Activated CD4-positive, alpha-beta memory T cell treated with anti-CD3 and anti-CD28 coated beads for 36 hours (primary cell): ENCODE measurements at regions not wholly inside any gene's neighbourhood (a gene's known extent, or its start where the extent isn't known, plus 50 kb on each side); places are given as distances from the start of the nearest gene placed in this dataset.

Experiments
- CTCF ChIA-PET: fragments of 350-600 bp; sonication (Branson Sonifier 250); formaldehyde crosslinking; loops from one replicate; lab custom pipeline; 2021; ENCODE audit warnings: antibody characterized with exemption, inconsistent platforms; lab: Charles Lee
- POLR2A ChIA-PET: fragments of 350-600 bp; sonication (Branson Sonifier 250); formaldehyde crosslinking; loops from one replicate; lab custom pipeline; 2021; ENCODE audit warnings: antibody characterized with exemption; lab: Charles Lee
- DNase-seq: peaks from one replicate; pipeline ENCODE4 v3.0.0-alpha.2; 2020
- H3K27ac Mint-ChIP-seq: one replicate; pipeline ENCODE4 v1.8.0; 2021; ENCODE audit warnings: mixed read lengths
- H3K27me3 Mint-ChIP-seq: one replicate; pipeline ENCODE4 v1.8.0; 2021; ENCODE audit warnings: mixed read lengths
- H3K36me3 Mint-ChIP-seq: one replicate; pipeline ENCODE4 v1.8.0; 2021; ENCODE audit warnings: mixed read lengths
- H3K4me1 Mint-ChIP-seq: one replicate; pipeline ENCODE4 v1.8.0; 2021; ENCODE audit warnings: low read depth, mixed read lengths
- H3K4me3 Mint-ChIP-seq: one replicate; pipeline ENCODE4 v1.8.0; 2021; ENCODE audit warnings: mild to moderate bottlenecking, mixed read lengths
- H3K9me3 Mint-ChIP-seq: one replicate; pipeline ENCODE4 v1.8.0; 2021; ENCODE audit warnings: mixed read lengths
- intact Hi-C: fragments of 100-400 bp; cut with micrococcal nuclease; formaldehyde crosslinking; loops from one replicate; pipeline ENCODE4 v1.15.1; 2023

- Mint-ChIP-seq H3K36me3 (no peaks in the 10 kb centered on the region), H3K27me3 (peaks cover 2% of the 10 kb centered on the region), H3K9me3 (peaks cover 2% of the 10 kb centered on the region), H3K4me1 (no peaks in the 10 kb centered on the region), H3K4me3 (no peak overlapping the region), H3K27ac (no peak overlapping the region)
- DNase-seq = peak; percentile 10
- intact Hi-C loops = no loop called here
- CTCF ChIA-PET = no interaction called here
- POLR2A ChIA-PET = no interaction called here
Observed at GRCh38 chr3:19029837-19030521, 118.3 kb upstream of the KCNH8 start.

GRCh38 chr3:19025441-19025840 lies 122.9 kb upstream of the KCNH8 start:
- CTCF ChIA-PET = no interaction called here
- Mint-ChIP-seq H3K4me1 (no peaks in the 10 kb centered on the region), H3K9me3 (no peaks in the 10 kb centered on the region), H3K4me3 (no peak overlapping the region), H3K27ac (no peak overlapping the region), H3K36me3 (no peaks in the 10 kb centered on the region), H3K27me3 (peaks cover 6% of the 10 kb centered on the region)
- POLR2A ChIA-PET = no interaction called here
- DNase-seq = no peak
- intact Hi-C loops = no loop called here

- Mint-ChIP-seq H3K27me3 (peaks cover 4% of the 10 kb centered on the region), H3K9me3 (no peaks in the 10 kb centered on the region), H3K36me3 (no peaks in the 10 kb centered on the region), H3K27ac (no peak overlapping the region), H3K4me3 (no peak overlapping the region), H3K4me1 (no peaks in the 10 kb centered on the region)
- no peak for DNase-seq
- POLR2A ChIA-PET = no interaction called here
- intact Hi-C loops = no loop called here
- CTCF ChIA-PET = no interaction called here
Observed at GRCh38 chr3:19022546-19022945, 125.8 kb upstream of the KCNH8 start.

- Mint-ChIP-seq H3K27me3 (no peaks in the 10 kb centered on the region), H3K36me3 (no peaks in the 10 kb centered on the region), H3K27ac (no peak overlapping the region), H3K4me1 (no peaks in the 10 kb centered on the region), H3K9me3 (no peaks in the 10 kb centered on the region), H3K4me3 (no peak overlapping the region)
- ChIA-PET CTCF (no interaction called here), POLR2A (no interaction called here)
- intact Hi-C loops = no loop called here
- DNase-seq = no peak
Observed at GRCh38 chr3:19016851-19017250, 131.5 kb upstream of the KCNH8 start.

- Mint-ChIP-seq H3K9me3 (no peaks in the 10 kb centered on the region), H3K4me3 (no peak overlapping the region), H3K36me3 (no peaks in the 10 kb centered on the region), H3K27ac (no peak overlapping the region), H3K4me1 (no peaks in the 10 kb centered on the region), H3K27me3 (no peaks in the 10 kb centered on the region)
- CTCF ChIA-PET = no interaction called here
- no peak for DNase-seq
- POLR2A ChIA-PET = no interaction called here
- intact Hi-C loops = no loop called here
Observed at GRCh38 chr3:19013879-19014278, 134.4 kb upstream of the KCNH8 start.

- CTCF ChIA-PET = no interaction called here
- POLR2A ChIA-PET = no interaction called here
- H3K36me3 Mint-ChIP-seq = no peaks in the 10 kb centered on the region
- H3K4me1 Mint-ChIP-seq = no peaks in the 10 kb centered on the region
- H3K27me3 Mint-ChIP-seq = no peaks in the 10 kb centered on the region
- DNase-seq = no peak
- no peak overlapping the region for H3K4me3 Mint-ChIP-seq
- no peak overlapping the region for H3K27ac Mint-ChIP-seq
- intact Hi-C loops = no loop called here
- no peaks in the 10 kb centered on the region for H3K9me3 Mint-ChIP-seq
Observed at GRCh38 chr3:19012846-19013245, 135.5 kb upstream of the KCNH8 start.

- Mint-ChIP-seq H3K4me3 (no peak overlapping the region), H3K36me3 (no peaks in the 10 kb centered on the region), H3K4me1 (no peaks in the 10 kb centered on the region), H3K27me3 (peaks cover 2% of the 10 kb centered on the region), H3K27ac (no peak overlapping the region), H3K9me3 (no peaks in the 10 kb centered on the region)
- DNase-seq = no peak
- intact Hi-C loops = no loop called here
- ChIA-PET CTCF (no interaction called here), POLR2A (no interaction called here)
Observed at GRCh38 chr3:19002606-19003005, 145.7 kb upstream of the KCNH8 start.

- Mint-ChIP-seq H3K36me3 (no peaks in the 10 kb centered on the region), H3K4me3 (no peak overlapping the region), H3K9me3 (peaks cover 2% of the 10 kb centered on the region), H3K4me1 (no peaks in the 10 kb centered on the region), H3K27me3 (no peaks in the 10 kb centered on the region), H3K27ac (no peak overlapping the region)
- ChIA-PET POLR2A (no interaction called here), CTCF (no interaction called here)
- intact Hi-C loops = no loop called here
- no peak for DNase-seq
Observed at GRCh38 chr3:18998069-18998468, 150.2 kb upstream of the KCNH8 start.

GRCh38 chr3:18992709-18993108 lies 155.6 kb upstream of the KCNH8 start:
- Mint-ChIP-seq H3K4me1 (peaks cover 15% of the 10 kb centered on the region), H3K27me3 (peaks cover 19% of the 10 kb centered on the region), H3K27ac (no peak overlapping the region), H3K9me3 (peaks cover 2% of the 10 kb centered on the region), H3K4me3 (no peak overlapping the region), H3K36me3 (no peaks in the 10 kb centered on the region)
- ChIA-PET POLR2A (no interaction called here), CTCF (no interaction called here)
- no peak for DNase-seq
- intact Hi-C loops = no loop called here

GRCh38 chr3:18989237-18989795 lies 159.0 kb upstream of the KCNH8 start:
- POLR2A ChIA-PET = interaction anchor here (0.6 kb wide), 2 partner anchors 208 to 948 kb away, joined by 3 read pairs; no protein-coding TSS in a partner anchor

GRCh38 chr3:18988614-18989229 lies 159.6 kb upstream of the KCNH8 start:
- POLR2A ChIA-PET = interaction anchor here (0.6 kb wide), 2 partner anchors 207 to 949 kb away, joined by 3 read pairs; no protein-coding TSS in a partner anchor
- CTCF ChIA-PET = interaction anchor here (0.6 to 2.0 kb wide), 25 partner anchors 13 to 1148 kb away, joined by 3 to 33 read pairs (median 3); no protein-coding TSS in a partner anchor
- Mint-ChIP-seq H3K27me3 (peaks cover 25% of the 10 kb centered on the region), H3K4me3 (no peak overlapping the region), H3K27ac (no peak overlapping the region), H3K9me3 (no peaks in the 10 kb centered on the region), H3K36me3 (no peaks in the 10 kb centered on the region), H3K4me1 (peaks cover 15% of the 10 kb centered on the region)
- no peak for DNase-seq
- intact Hi-C loops = loop anchor here (1.0 to 10.0 kb wide), 6 partner anchors 141 to 564 kb away; partner anchors contain the start of genes KCNH8 and SATB1

More at GRCh38 chr3:18989237-18989795, 159.0 kb upstream of the KCNH8 start:
- intact Hi-C loops = loop anchor here (1.0 to 10.0 kb wide), 5 partner anchors 158 to 565 kb away; partner anchors contain the start of genes KCNH8 and SATB1
- Mint-ChIP-seq H3K36me3 (no peaks in the 10 kb centered on the region), H3K27ac (peak overlapping the region; percentile 29), H3K4me1 (peaks cover 15% of the 10 kb centered on the region), H3K4me3 (peak overlapping the region; percentile 67), H3K27me3 (peaks cover 23% of the 10 kb centered on the region), H3K9me3 (no peaks in the 10 kb centered on the region)
- CTCF ChIA-PET = interaction anchor here (0.8 to 2.0 kb wide), 11 partner anchors 22 to 624 kb away, joined by 3 to 33 read pairs (median 3); no protein-coding TSS in a partner anchor
- DNase-seq = peak; percentile 24

- peaks cover 25% of the 10 kb centered on the region for H3K27me3 Mint-ChIP-seq
- H3K27ac Mint-ChIP-seq = no peak overlapping the region
- CTCF ChIA-PET = interaction anchor here (0.6 to 2.0 kb wide), 22 partner anchors 14 to 1147 kb away, joined by 3 to 33 read pairs (median 3); no protein-coding TSS in a partner anchor
- intact Hi-C loops = loop anchor here (1.0 to 10.0 kb wide), 5 partner anchors 141 to 563 kb away; partner anchors contain the start of genes KCNH8 and SATB1
- no peak overlapping the region for H3K4me3 Mint-ChIP-seq
- H3K9me3 Mint-ChIP-seq = no peaks in the 10 kb centered on the region
- no peak for DNase-seq
- H3K36me3 Mint-ChIP-seq = no peaks in the 10 kb centered on the region
- POLR2A ChIA-PET = no interaction called here
- H3K4me1 Mint-ChIP-seq = peaks cover 15% of the 10 kb centered on the region
Observed at GRCh38 chr3:18987862-18988447, 160.4 kb upstream of the KCNH8 start.
